Natural killer cell (primary cell): ENCODE measurements at regions not wholly inside any gene's neighbourhood (a gene's known extent, or its start where the extent isn't known, plus 50 kb on each side); places are given as distances from the start of the nearest gene placed in this dataset.

Experiments used
- ATAC-seq, 3 donors: fragments of 150-1000 bp in 2 of 3; fragments of 200-7000 bp in 1 of 3; cut with Tn5 transposase; 1 replicate in 1 of 3; 2 replicates in 2 of 3; pipeline ENCODE4 v1.10.0; 2021; ENCODE audit warnings: mild to moderate bottlenecking in 2 of 3, moderate library complexity in 2 of 3
- DNase-seq, 2 donors: peaks; one replicate each; pipeline versions ENCODE4 v3.0.0 to v3.0.0-alpha.2; 2013 to 2021; ENCODE audit warnings: mixed read lengths in 1 of 2
- H3K27ac ChIP-seq: one replicate; pipeline ENCODE4 v1.5.1; 2013; ENCODE audit warnings: mild to moderate bottlenecking, low read length
- H3K27me3 ChIP-seq: one replicate; pipeline ENCODE4 v1.6.1; 2013; ENCODE audit warnings: low read length; ENCODE audit not compliant: control insufficient read depth, insufficient read depth
- H3K36me3 ChIP-seq: one replicate; pipeline ENCODE4 v1.6.1; 2013; ENCODE audit warnings: low read length; ENCODE audit not compliant: control insufficient read depth, insufficient read depth
- H3K4me1 ChIP-seq: one replicate; pipeline ENCODE4 v1.6.1; 2013; ENCODE audit warnings: low read length; ENCODE audit not compliant: control insufficient read depth, insufficient read depth
- H3K4me3 ChIP-seq: one replicate; pipeline ENCODE4 v1.5.1; 2013; ENCODE audit warnings: low read length
- H3K9me3 ChIP-seq: one replicate; pipeline ENCODE4 v1.6.1; 2013; ENCODE audit warnings: low read length; ENCODE audit not compliant: control insufficient read depth, insufficient read depth
- H3K27ac Mint-ChIP-seq, 2 donors: one replicate each; pipeline ENCODE4 v1.8.0; 2022; ENCODE audit warnings: mild to moderate bottlenecking in 2 of 2, mixed read lengths in 2 of 2, moderate library complexity in 1 of 2
- H3K27me3 Mint-ChIP-seq, 2 donors: one replicate each; pipeline ENCODE4 v1.8.0; 2022; ENCODE audit warnings: low read depth in 2 of 2, mixed read lengths in 2 of 2
- H3K36me3 Mint-ChIP-seq: one replicate; pipeline ENCODE4 v1.8.0; 2022; ENCODE audit warnings: mixed read lengths
- H3K4me1 Mint-ChIP-seq, 2 donors: one replicate each; pipeline ENCODE4 v1.8.0; 2022; ENCODE audit warnings: mixed read lengths in 2 of 2
- H3K4me3 Mint-ChIP-seq: one replicate; pipeline ENCODE4 v1.8.0; 2022; ENCODE audit warnings: mild to moderate bottlenecking, moderate library complexity, mixed read lengths
- H3K9me3 Mint-ChIP-seq, 2 donors: one replicate each; pipeline ENCODE4 v1.8.0; 2022; ENCODE audit warnings: mixed read lengths in 2 of 2
- WGBS: methylation state at CpG from one replicate; pipeline ENCODE4 v1.1.7; 2013; ENCODE audit warnings: missing lambda C conversion rate; ENCODE audit not compliant: insufficient coverage; 5-methylcytosine and 5-hydroxymethylcytosine counted together
- intact Hi-C: fragments of 100-400 bp; cut with micrococcal nuclease; formaldehyde crosslinking; loops from one replicate; pipeline ENCODE4 v1.14.2; 2022
- TF ChIP-seq, protein P1 (sequence below): fragments of 200-600 bp; IDR thresholded peaks from one replicate; pipeline ENCODE4 v1.8.0; 2022; ENCODE audit warnings: antibody characterized with exemption

GRCh38 chr13:22079961-22080360 is 409.1 kb downstream of the FGF9 start:
- intact Hi-C loops = no loop called here
- ATAC-seq = no peak
- no peak overlapping the region for H3K27ac Mint-ChIP-seq
- Histone ChIP-seq H3K9me3 (no peaks in the 10 kb centered on the region), H3K4me3 (no peak overlapping the region), H3K27me3 (no peaks in the 10 kb centered on the region), H3K4me1 (no peaks in the 10 kb centered on the region), H3K36me3 (no peaks in the 10 kb centered on the region), H3K27ac (no peak overlapping the region)
- TF ChIP-seq, protein P1, sequence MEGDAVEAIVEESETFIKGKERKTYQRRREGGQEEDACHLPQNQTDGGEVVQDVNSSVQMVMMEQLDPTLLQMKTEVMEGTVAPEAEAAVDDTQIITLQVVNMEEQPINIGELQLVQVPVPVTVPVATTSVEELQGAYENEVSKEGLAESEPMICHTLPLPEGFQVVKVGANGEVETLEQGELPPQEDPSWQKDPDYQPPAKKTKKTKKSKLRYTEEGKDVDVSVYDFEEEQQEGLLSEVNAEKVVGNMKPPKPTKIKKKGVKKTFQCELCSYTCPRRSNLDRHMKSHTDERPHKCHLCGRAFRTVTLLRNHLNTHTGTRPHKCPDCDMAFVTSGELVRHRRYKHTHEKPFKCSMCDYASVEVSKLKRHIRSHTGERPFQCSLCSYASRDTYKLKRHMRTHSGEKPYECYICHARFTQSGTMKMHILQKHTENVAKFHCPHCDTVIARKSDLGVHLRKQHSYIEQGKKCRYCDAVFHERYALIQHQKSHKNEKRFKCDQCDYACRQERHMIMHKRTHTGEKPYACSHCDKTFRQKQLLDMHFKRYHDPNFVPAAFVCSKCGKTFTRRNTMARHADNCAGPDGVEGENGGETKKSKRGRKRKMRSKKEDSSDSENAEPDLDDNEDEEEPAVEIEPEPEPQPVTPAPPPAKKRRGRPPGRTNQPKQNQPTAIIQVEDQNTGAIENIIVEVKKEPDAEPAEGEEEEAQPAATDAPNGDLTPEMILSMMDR = no peak
- no peak overlapping the region for H3K4me3 Mint-ChIP-seq
- peaks cover 6 to 7% of the 10 kb centered on the region in 2 donors for H3K4me1 Mint-ChIP-seq
- WGBS = 91% methylated on average over 10 of the region's 11 CpGs
- H3K36me3 Mint-ChIP-seq = no peaks in the 10 kb centered on the region
- no peak for DNase-seq
- H3K27me3 Mint-ChIP-seq = peaks cover 8 to 34% of the 10 kb centered on the region in 2 donors
- no peaks in the 10 kb centered on the region for H3K9me3 Mint-ChIP-seq

GRCh38 chr13:22080832-22081231 is 410.0 kb downstream of the FGF9 start:
- H3K36me3 Mint-ChIP-seq = no peaks in the 10 kb centered on the region
- Histone ChIP-seq H3K27ac (no peak overlapping the region), H3K4me1 (no peaks in the 10 kb centered on the region), H3K36me3 (no peaks in the 10 kb centered on the region), H3K4me3 (no peak overlapping the region), H3K27me3 (no peaks in the 10 kb centered on the region), H3K9me3 (no peaks in the 10 kb centered on the region)
- TF ChIP-seq, protein P1 = no peak
- no peak overlapping the region for H3K4me3 Mint-ChIP-seq
- no peak overlapping the region for H3K27ac Mint-ChIP-seq
- ATAC-seq (no peak), DNase-seq (no peak)
- WGBS = 50% methylated on average over 1 of the region's 2 CpGs
- no peaks in the 10 kb centered on the region for H3K9me3 Mint-ChIP-seq
- intact Hi-C loops = no loop called here
- peaks cover 6 to 7% of the 10 kb centered on the region in 2 donors for H3K4me1 Mint-ChIP-seq
- peaks cover 11 to 40% of the 10 kb centered on the region in 2 donors for H3K27me3 Mint-ChIP-seq

GRCh38 chr13:22081430-22081829 is 410.6 kb downstream of the FGF9 start:
- H3K36me3 Mint-ChIP-seq = no peaks in the 10 kb centered on the region
- TF ChIP-seq, protein P1 = no peak
- Histone ChIP-seq H3K36me3 (no peaks in the 10 kb centered on the region), H3K9me3 (no peaks in the 10 kb centered on the region), H3K27ac (no peak overlapping the region), H3K4me1 (no peaks in the 10 kb centered on the region), H3K4me3 (no peak overlapping the region), H3K27me3 (no peaks in the 10 kb centered on the region)
- DNase-seq (no peak), ATAC-seq (no peak)
- no peaks in the 10 kb centered on the region for H3K9me3 Mint-ChIP-seq
- H3K4me3 Mint-ChIP-seq = no peak overlapping the region
- peaks cover 6 to 7% of the 10 kb centered on the region in 2 donors for H3K4me1 Mint-ChIP-seq
- peaks cover 11 to 40% of the 10 kb centered on the region in 2 donors for H3K27me3 Mint-ChIP-seq
- 94% methylated on average over 4 of the region's 6 CpGs for WGBS
- intact Hi-C loops = no loop called here
- no peak overlapping the region for H3K27ac Mint-ChIP-seq

DNA sequence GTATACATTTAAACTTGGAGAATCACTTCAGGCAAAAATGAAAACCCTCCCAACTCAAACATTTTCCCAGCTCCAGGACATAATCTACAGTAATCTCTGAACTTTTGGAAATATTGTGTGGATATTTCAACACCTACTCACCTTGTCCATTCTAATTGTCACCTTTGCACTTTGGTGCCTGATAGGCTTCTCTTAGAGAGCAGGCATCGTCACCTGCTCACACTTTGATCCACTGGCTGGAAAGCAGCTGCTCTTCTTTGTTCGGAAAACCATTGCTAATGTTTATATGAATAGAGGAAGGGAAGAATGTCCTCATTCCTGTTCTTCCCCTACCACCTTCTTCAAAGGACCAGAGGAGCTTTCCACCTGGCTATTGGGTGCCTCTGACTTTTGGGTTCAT is 411.2 kb downstream of the FGF9 start:
- TF ChIP-seq, protein P1 = no peak
- Histone ChIP-seq H3K36me3 (no peaks in the 10 kb centered on the region), H3K4me3 (no peak overlapping the region), H3K27ac (no peak overlapping the region), H3K9me3 (no peaks in the 10 kb centered on the region), H3K4me1 (no peaks in the 10 kb centered on the region), H3K27me3 (no peaks in the 10 kb centered on the region)
- DNase-seq = no peak
- Mint-ChIP-seq H3K27me3 (peaks cover 11 to 40% of the 10 kb centered on the region in 2 donors), H3K9me3 (no peaks in the 10 kb centered on the region), H3K4me3 (no peak overlapping the region), H3K27ac (no peak overlapping the region), H3K4me1 (peaks cover 6 to 7% of the 10 kb centered on the region in 2 donors), H3K36me3 (no peaks in the 10 kb centered on the region)
- ATAC-seq = no peak
- intact Hi-C loops = no loop called here
- WGBS = 90% methylated on average over 1 of the region's 2 CpGs
